Naive B cell (primary cell): ENCODE measurements at regions not wholly inside any gene's neighbourhood (a gene's known extent, or its start where the extent isn't known, plus 50 kb on each side); places are given as distances from the start of the nearest gene placed in this dataset.
"Not testable (repeated sequence)": the region's sequence is repeated elsewhere in the genome, so short reads cannot be mapped to it uniquely, and the experiment has no call there.

Experiments
- ATAC-seq, 2 donors: fragments of 150-1000 bp; cut with Tn5 transposase; 2 replicates each; pipeline ENCODE4 v1.10.0; 2021; ENCODE audit warnings: low read depth in 2 of 2, mild to moderate bottlenecking in 2 of 2, moderate library complexity in 2 of 2
- DNase-seq: peaks from one replicate; pipeline ENCODE4 v3.0.0; 2022
- H3K27ac Mint-ChIP-seq, 6 donors: one replicate each; pipeline ENCODE4 v1.8.0; 2020 to 2022; ENCODE audit warnings: mild to moderate bottlenecking in 6 of 6, mixed read lengths in 6 of 6, moderate library complexity in 5 of 6, inconsistent platforms in 2 of 6
- H3K27me3 Mint-ChIP-seq, 3 donors: one replicate each; pipeline ENCODE4 v1.8.0; 2021 to 2022; ENCODE audit warnings: mixed read lengths in 3 of 3, mild to moderate bottlenecking in 1 of 3
- H3K36me3 Mint-ChIP-seq, 2 donors: one replicate each; pipeline ENCODE4 v1.8.0; 2020 to 2022; ENCODE audit warnings: mixed read lengths in 2 of 2, inconsistent platforms in 1 of 2, mild to moderate bottlenecking in 1 of 2
- H3K4me1 Mint-ChIP-seq, 3 donors: one replicate each; pipeline ENCODE4 v1.8.0; 2020 to 2022; ENCODE audit warnings: mixed read lengths in 3 of 3, inconsistent platforms in 1 of 3, mild to moderate bottlenecking in 1 of 3, moderate library complexity in 1 of 3
- H3K4me3 Mint-ChIP-seq, 8 donors: one replicate each; pipeline ENCODE4 v1.8.0; 2020 to 2022; ENCODE audit warnings: mild to moderate bottlenecking in 8 of 8, mixed read lengths in 8 of 8, moderate library complexity in 8 of 8, inconsistent platforms in 2 of 8
- H3K9me3 Mint-ChIP-seq, 7 donors: one replicate each; pipeline ENCODE4 v1.8.0; 2020 to 2022; ENCODE audit warnings: mixed read lengths in 7 of 7, mild to moderate bottlenecking in 5 of 7, inconsistent platforms in 2 of 7, moderate library complexity in 1 of 7

DNA sequence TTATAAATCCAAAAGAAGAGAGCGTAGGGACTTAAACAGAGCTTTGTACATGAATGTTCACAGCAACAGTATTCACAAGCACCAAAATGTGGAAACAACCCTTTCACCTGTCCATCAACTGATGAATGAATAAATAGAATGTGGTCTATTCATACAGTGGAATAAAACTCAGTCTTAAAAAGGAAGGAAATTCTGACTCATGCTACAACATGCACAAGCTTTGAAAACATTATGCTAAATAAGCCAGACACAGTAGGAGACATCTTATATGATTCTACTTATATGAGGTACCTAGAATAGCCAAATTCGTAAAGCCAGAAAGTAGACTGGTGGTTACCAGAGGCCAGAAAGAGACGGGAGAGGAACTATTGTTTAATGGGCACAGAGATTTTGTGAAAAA is 74.3 kb downstream of the SHANK2 start:
- Mint-ChIP-seq H3K4me3 (no peak overlapping the region), H3K4me1 (no peaks in the 10 kb centered on the region), H3K27ac (no peak overlapping the region), H3K9me3 (peaks cover 0 to 37% (median 11%) of the 10 kb centered on the region in 7 donors), H3K36me3 (peaks cover 5 to 10% of the 10 kb centered on the region in 2 donors), H3K27me3 (peaks cover 48 to 72% (median 51%) of the 10 kb centered on the region in 3 donors)
- ATAC-seq, result no peak
- DNase-seq, result no peak

DNA sequence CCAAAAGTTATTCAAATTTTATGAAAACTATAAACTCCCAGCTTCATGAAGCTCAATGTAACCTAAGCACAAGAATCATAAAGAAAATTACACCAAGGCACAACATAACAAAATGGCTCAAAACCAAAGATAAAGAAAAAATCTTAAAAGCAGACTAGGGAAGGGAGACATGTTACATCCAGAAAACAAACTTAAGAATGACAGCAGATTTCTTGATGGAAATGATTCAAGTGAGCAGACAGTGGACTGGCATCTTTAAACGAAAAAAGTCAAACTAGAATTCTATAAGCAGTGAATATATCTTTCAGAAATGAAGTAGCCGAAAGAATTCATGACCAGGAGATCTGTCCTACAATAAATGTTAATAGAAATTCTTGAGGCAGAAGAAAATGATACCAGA is 75.6 kb downstream of the SHANK2 start:
- no peak for DNase-seq
- ATAC-seq, result no peak
- H3K36me3 Mint-ChIP-seq, result peaks cover 5 to 10% of the 10 kb centered on the region in 2 donors
- peaks cover 48 to 73% (median 54%) of the 10 kb centered on the region in 3 donors for H3K27me3 Mint-ChIP-seq
- no peak overlapping the region for H3K27ac Mint-ChIP-seq
- H3K4me3 Mint-ChIP-seq, result no peak overlapping the region
- H3K4me1 Mint-ChIP-seq, result no peaks in the 10 kb centered on the region
- peaks cover 0 to 37% (median 11%) of the 10 kb centered on the region in 7 donors for H3K9me3 Mint-ChIP-seq

- Mint-ChIP-seq H3K27ac (no peak overlapping the region), H3K36me3 (peaks cover 5 to 10% of the 10 kb centered on the region in 2 donors), H3K4me1 (no peaks in the 10 kb centered on the region), H3K4me3 (no peak overlapping the region), H3K9me3 (peaks cover 0 to 37% (median 11%) of the 10 kb centered on the region in 7 donors), H3K27me3 (peaks cover 23 to 58% (median 56%) of the 10 kb centered on the region in 3 donors)
- ATAC-seq (no peak), DNase-seq (no peak)
Observed at GRCh38 chr11:71173709-71174108, 78.7 kb downstream of the SHANK2 start.

DNA sequence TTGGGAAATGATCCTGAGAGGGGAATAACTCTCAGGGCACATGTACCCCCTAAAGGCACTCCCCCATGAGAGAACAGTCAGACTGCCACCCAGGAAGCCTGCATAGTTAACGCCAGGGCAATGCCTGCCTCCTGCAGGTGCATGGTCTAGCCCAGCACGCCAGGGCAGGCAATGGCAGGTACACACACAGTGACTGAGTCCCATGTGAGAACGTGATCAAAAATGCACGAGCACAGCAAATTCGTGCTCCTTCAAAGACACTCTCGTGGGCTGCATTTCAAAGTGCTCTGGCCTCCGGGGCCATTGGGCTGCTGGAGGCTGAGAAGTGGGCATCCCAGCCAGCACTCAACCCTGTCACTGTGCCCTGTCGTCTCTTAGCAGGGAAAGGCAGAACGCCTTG is 79.7 kb downstream of the SHANK2 start:
- no peak overlapping the region for H3K27ac Mint-ChIP-seq
- H3K36me3 Mint-ChIP-seq, result peaks cover 5 to 10% of the 10 kb centered on the region in 2 donors
- no peaks in the 10 kb centered on the region for H3K4me1 Mint-ChIP-seq
- no peak for ATAC-seq
- peaks cover 17 to 51% (median 48%) of the 10 kb centered on the region in 3 donors for H3K27me3 Mint-ChIP-seq
- no peak overlapping the region for H3K4me3 Mint-ChIP-seq
- no peak for DNase-seq
- peaks cover 0 to 30% (median 11%) of the 10 kb centered on the region in 7 donors for H3K9me3 Mint-ChIP-seq

- Mint-ChIP-seq H3K27ac (no peak overlapping the region), H3K36me3 (peaks cover 3% of the 10 kb centered on the region in 2 donors), H3K27me3 (peaks cover 17 to 40% (median 37%) of the 10 kb centered on the region in 3 donors), H3K9me3 (peaks cover 0 to 22% (median 6%) of the 10 kb centered on the region in 7 donors), H3K4me3 (no peak overlapping the region), H3K4me1 (no peaks in the 10 kb centered on the region)
- no peak for DNase-seq
- no peak for ATAC-seq
Observed at GRCh38 chr11:71171576-71171975, 80.8 kb downstream of the SHANK2 start.

DNA sequence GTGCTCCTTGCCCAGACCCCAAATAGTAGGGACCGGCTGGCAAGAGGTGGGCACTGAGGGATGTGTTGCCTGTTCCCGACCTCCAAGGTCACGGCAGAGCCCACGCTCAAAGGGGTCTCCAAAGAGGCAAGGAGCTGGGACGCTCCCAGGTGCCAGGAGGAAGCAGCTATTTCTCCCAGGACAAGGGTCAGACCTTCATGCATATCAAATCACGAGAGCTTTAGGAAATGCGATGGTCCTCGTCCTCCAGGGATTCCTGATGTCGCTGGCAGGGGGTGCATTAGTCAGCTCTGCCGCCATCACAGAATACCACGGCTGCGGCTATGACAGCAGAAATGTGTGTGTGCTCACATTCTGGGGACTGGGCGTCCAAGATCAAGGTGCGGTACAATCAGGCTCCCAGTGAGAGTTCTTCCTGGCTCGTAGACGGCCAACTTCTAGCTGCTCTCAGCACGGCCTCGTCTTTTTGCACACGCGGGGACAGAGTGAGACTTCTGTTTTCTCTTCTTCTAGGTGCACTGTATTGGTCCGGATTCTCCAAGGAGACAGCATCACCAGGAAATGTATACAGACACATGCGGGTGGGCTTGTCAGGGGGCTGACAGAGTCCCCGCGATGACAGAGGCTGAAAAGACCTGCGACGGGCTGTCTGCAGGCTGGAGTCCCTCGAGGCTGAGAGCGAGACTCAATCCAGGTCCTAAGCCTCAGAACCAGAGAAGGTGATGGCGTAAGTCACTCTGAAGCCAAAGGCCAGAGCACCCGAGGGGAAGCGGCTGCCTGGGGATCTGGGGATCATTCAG is 81.6 kb downstream of the SHANK2 start:
- no peak overlapping the region for H3K27ac Mint-ChIP-seq
- peaks cover 17 to 35% (median 30%) of the 10 kb centered on the region in 3 donors for H3K27me3 Mint-ChIP-seq
- ATAC-seq, result no peak
- no peak for DNase-seq
- peaks cover 0 to 15% (median 3%) of the 10 kb centered on the region in 7 donors for H3K9me3 Mint-ChIP-seq
- no peak overlapping the region for H3K4me3 Mint-ChIP-seq
- H3K4me1 Mint-ChIP-seq, result no peaks in the 10 kb centered on the region
- H3K36me3 Mint-ChIP-seq, result no peaks in the 10 kb centered on the region

GRCh38 chr11:71169313-71169712 is 83.1 kb downstream of the SHANK2 start:
- Mint-ChIP-seq H3K27ac (no peak overlapping the region), H3K4me1 (no peaks in the 10 kb centered on the region), H3K9me3 (peaks cover 0 to 6% (median 0%) of the 10 kb centered on the region in 7 donors), H3K36me3 (no peaks in the 10 kb centered on the region), H3K4me3 (no peak overlapping the region), H3K27me3 (peaks cover 13 to 23% (median 18%) of the 10 kb centered on the region in 3 donors)
- DNase-seq, result no peak
- no peak for ATAC-seq

GRCh38 chr11:71167814-71168213 is 84.6 kb downstream of the SHANK2 start:
- H3K4me1 Mint-ChIP-seq, H3K9me3 Mint-ChIP-seq, H3K36me3 Mint-ChIP-seq, H3K27ac Mint-ChIP-seq, H3K4me3 Mint-ChIP-seq, ATAC-seq, DNase-seq: not testable (repeated sequence)
- H3K27me3 Mint-ChIP-seq, result peaks cover 0 to 12% (median 8%) of the 10 kb centered on the region in 3 donors

- DNase-seq (no peak), ATAC-seq (no peak)
- Mint-ChIP-seq H3K27me3 (no peaks in the 10 kb centered on the region), H3K9me3 (peaks cover 0 to 9% (median 0%) of the 10 kb centered on the region in 7 donors), H3K27ac (no peak overlapping the region), H3K4me1 (no peaks in the 10 kb centered on the region), H3K36me3 (no peaks in the 10 kb centered on the region), H3K4me3 (no peak overlapping the region)
Observed at GRCh38 chr11:71165771-71166170, 86.6 kb downstream of the SHANK2 start.

GRCh38 chr11:71164621-71165020 is 87.8 kb downstream of the SHANK2 start:
- Mint-ChIP-seq H3K27me3 (peaks cover 0 to under 1% (median 0%) of the 10 kb centered on the region in 3 donors), H3K4me1 (no peaks in the 10 kb centered on the region), H3K36me3 (no peaks in the 10 kb centered on the region), H3K27ac (no peak overlapping the region), H3K4me3 (no peak overlapping the region), H3K9me3 (peaks cover 0 to 9% (median 0%) of the 10 kb centered on the region in 7 donors)
- DNase-seq (no peak), ATAC-seq (no peak)

- Mint-ChIP-seq H3K27me3 (peaks cover 3 to 5% (median 3%) of the 10 kb centered on the region in 3 donors), H3K9me3 (peaks cover 0 to 9% (median 0%) of the 10 kb centered on the region in 7 donors), H3K36me3 (no peaks in the 10 kb centered on the region), H3K4me3 (no peak overlapping the region), H3K27ac (no peak overlapping the region), H3K4me1 (no peaks in the 10 kb centered on the region)
- ATAC-seq (no peak), DNase-seq (no peak)
Observed at GRCh38 chr11:71164186-71164585, 88.2 kb downstream of the SHANK2 start.

- no peak for ATAC-seq
- Mint-ChIP-seq H3K27ac (no peak overlapping the region), H3K9me3 (peaks cover 0 to 9% (median 0%) of the 10 kb centered on the region in 7 donors), H3K4me1 (no peaks in the 10 kb centered on the region), H3K36me3 (no peaks in the 10 kb centered on the region), H3K4me3 (no peak overlapping the region), H3K27me3 (peaks cover 3 to 11% (median 7%) of the 10 kb centered on the region in 3 donors)
- DNase-seq, result no peak
Observed at GRCh38 chr11:71163371-71163770, 89.0 kb downstream of the SHANK2 start.

GRCh38 chr11:71158936-71159335 is 93.4 kb downstream of the SHANK2 start:
- ATAC-seq (no peak), DNase-seq (no peak)
- Mint-ChIP-seq H3K4me1 (no peaks in the 10 kb centered on the region), H3K36me3 (no peaks in the 10 kb centered on the region), H3K27me3 (peaks cover 8 to 31% (median 24%) of the 10 kb centered on the region in 3 donors), H3K9me3 (peaks cover 0 to 9% (median 0%) of the 10 kb centered on the region in 7 donors), H3K4me3 (no peak overlapping the region), H3K27ac (no peak overlapping the region)

DNA sequence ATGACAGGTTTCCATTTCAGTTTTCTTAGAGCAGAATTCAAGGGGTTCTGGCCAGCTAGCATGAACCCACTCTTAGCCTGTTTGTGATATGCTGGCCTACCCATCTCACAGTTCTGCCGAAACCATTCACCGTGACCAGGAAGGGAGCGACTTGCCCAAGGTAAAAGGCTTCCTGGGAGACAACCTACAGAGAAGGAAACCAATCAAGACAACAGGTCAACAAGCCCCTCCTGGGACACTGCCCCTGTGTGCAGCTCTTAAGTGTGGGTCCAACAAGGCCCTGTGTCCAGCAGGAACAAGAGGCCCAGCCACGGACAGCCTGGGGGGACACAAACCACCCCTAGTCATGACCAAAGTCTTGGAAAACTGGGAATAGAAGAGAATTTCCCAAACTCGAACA is 94.7 kb downstream of the SHANK2 start:
- not testable (repeated sequence) for H3K36me3 Mint-ChIP-seq, DNase-seq, H3K4me1 Mint-ChIP-seq, H3K27ac Mint-ChIP-seq, H3K4me3 Mint-ChIP-seq, ATAC-seq, H3K9me3 Mint-ChIP-seq
- peaks cover 14 to 43% (median 26%) of the 10 kb centered on the region in 3 donors for H3K27me3 Mint-ChIP-seq
